Fibroblast of villous mesenchyme (primary cell): ENCODE measurements at regions not wholly inside any gene's neighbourhood (a gene's known extent, or its start where the extent isn't known, plus 50 kb on each side); places are given as distances from the start of the nearest gene placed in this dataset.

Experiments used
- DNase-seq: peaks from one replicate; pipeline ENCODE4 v3.0.0-alpha.2; 2010; ENCODE audit warnings: low read depth
- H3K4me3 ChIP-seq: 2 replicates; pipeline ENCODE4 v1.5.1; 2011; ENCODE audit warnings: low read depth, mild to moderate bottlenecking, low read length
- TF ChIP-seq, protein P1 (sequence below): IDR thresholded peaks from 2 replicates; pipeline ENCODE4 v1.5.1; 2012; ENCODE audit warnings: low read depth, mild to moderate bottlenecking, low read length; ENCODE audit not compliant: insufficient read depth

DNA sequence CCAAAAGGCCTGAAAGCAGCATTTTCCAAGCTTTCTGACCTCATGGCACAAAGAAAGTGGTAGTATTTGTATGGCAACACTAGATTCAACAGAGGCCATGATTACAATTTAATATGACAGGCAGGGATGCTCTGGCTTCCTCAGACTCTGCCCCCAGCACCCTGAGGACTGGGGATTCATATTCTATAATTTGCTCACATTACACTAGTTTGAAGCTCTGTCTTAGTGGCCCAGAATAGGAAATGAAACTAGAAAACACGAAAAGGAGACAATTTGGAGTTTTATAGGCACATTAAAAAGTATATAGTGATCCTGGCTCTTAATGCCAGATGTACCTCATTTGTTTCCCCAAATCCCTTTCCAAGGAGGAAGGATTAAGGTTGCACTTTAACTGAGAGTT, 173.0 kb upstream of the STK17B start:
- DNase-seq, result no peak
- TF ChIP-seq, protein P1, sequence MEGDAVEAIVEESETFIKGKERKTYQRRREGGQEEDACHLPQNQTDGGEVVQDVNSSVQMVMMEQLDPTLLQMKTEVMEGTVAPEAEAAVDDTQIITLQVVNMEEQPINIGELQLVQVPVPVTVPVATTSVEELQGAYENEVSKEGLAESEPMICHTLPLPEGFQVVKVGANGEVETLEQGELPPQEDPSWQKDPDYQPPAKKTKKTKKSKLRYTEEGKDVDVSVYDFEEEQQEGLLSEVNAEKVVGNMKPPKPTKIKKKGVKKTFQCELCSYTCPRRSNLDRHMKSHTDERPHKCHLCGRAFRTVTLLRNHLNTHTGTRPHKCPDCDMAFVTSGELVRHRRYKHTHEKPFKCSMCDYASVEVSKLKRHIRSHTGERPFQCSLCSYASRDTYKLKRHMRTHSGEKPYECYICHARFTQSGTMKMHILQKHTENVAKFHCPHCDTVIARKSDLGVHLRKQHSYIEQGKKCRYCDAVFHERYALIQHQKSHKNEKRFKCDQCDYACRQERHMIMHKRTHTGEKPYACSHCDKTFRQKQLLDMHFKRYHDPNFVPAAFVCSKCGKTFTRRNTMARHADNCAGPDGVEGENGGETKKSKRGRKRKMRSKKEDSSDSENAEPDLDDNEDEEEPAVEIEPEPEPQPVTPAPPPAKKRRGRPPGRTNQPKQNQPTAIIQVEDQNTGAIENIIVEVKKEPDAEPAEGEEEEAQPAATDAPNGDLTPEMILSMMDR, result no peak
- H3K4me3 ChIP-seq, result no peak overlapping the region

DNA sequence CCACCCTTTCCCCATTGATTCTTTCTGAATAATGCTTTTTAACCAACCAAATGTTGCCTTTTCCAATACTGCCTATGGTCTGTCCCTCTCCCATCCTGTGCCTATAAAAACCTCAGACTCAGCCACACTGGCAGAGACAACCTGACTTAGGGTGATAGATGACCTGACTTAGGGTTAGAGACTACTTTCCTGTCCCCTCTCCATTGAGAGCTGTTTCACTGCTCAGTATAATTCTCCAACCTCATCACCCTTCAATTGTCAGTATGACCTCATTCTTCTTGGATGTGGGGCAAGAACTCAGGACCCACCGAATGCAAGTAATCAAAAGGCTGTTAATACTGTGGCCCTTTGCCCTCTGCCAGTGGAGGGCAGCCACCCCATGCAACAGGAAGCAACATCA, 182.3 kb upstream of the STK17B start:
- no peak for DNase-seq
- H3K4me3 ChIP-seq, result no peak overlapping the region
- TF ChIP-seq, protein P1, result no peak

DNA sequence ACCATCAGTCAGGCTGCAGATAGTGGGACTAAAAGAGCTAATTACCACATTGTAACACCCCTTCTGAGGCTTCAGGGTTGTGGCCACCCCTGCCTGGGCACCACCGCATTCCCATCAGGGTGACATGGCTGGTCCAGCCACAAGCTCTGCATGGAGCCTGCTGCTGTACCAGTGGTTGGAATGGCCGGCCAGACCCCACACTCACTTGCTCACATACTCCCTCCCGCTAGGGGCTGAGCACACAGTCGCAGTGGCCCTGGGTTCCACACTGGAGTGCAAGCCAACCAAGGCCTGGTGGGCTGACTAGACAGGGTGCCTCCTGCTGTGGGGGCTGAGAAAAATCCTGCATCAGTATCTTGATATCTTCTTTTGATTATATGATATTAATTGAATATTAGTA, 182.8 kb upstream of the STK17B start:
- no peak overlapping the region for H3K4me3 ChIP-seq
- no peak for DNase-seq
- TF ChIP-seq, protein P1, result no peak

DNA sequence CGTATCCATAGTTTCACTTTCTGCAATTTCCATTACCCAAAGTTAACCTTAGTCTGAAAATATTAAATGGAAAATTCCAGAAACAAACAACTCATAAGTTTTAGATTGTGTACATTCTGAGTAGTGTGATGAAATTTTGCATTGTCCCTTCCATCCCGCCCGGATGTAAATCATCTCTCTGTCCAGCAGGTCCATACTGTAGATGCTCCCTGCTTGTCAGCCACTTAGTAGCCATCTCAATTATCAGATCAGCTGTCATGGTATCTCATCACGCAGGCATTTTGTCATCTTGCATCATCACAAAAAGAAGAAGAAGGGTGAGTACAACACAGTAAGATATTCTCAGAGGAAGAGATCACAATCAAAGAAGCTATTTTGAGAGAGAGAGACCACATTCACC, 185.0 kb upstream of the STK17B start:
- TF ChIP-seq, protein P1, result no peak
- no peak overlapping the region for H3K4me3 ChIP-seq
- DNase-seq, result no peak

DNA sequence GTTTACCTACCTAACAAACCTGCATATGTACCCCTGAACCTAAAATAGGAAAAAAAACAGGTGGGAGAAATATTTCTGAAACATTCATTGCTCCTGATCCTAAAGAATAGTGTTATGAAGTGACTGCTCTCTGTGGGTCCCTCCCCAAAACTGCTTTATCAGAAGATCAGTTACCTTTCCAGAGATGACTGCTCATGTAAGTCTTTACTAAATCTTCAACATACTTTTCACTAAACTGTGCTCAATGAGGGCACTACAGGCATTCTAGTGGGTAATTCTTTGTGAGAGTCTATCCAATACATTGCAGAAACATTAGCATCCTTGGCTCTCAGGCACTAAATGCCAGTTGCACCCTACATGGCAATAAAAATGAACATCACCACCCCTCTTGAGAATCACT, 189.3 kb upstream of the STK17B start:
- TF ChIP-seq, protein P1, result no peak
- H3K4me3 ChIP-seq, result no peak overlapping the region
- no peak for DNase-seq

DNA sequence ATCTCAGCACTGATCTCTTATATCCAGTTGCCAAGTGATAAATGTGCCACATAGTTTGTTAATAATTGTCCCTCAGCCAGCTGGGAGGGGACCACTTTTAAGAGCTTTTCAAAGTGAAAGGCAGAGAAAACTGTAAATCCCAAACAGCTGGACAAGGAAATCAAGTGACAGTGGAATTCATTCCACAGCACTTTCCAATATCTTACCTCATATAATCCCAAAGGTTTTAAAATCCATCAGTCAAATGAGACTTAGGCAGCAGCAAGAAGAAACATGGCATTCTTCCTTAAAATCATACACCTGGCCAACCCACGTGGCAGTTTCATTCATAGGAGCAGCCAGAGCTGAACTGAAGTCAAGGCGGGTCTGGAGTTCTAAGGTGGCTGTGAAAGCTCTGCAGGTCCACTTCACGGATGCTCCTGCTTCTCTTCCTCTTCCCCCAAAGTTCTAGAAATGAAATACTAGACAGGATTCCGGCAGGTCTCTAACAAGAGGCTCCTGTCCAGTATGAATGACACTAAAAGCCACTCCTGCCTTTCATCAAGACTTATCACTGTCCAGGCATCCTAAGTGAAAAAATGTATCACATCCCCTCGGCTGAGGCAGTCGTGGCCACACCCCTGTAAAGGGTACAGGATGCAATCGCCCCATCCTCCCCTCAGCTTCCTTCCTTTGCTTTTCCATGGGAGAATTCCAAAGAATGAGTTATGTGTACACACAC, 190.4 kb upstream of the STK17B start:
- H3K4me3 ChIP-seq, result no peak overlapping the region
- TF ChIP-seq, protein P1, result no peak
- DNase-seq, result no peak
